Chondrocyte (in vitro differentiated cells): ENCODE measurements at regions not wholly inside any gene's neighbourhood (a gene's known extent, or its start where the extent isn't known, plus 50 kb on each side); places are given as distances from the start of the nearest gene placed in this dataset.

Experiments
- DNase-seq: peaks from one replicate; pipeline ENCODE4 v3.0.0; 2021; ENCODE audit warnings: mixed read lengths, low spot score
- H3K27ac Mint-ChIP-seq: one replicate; pipeline ENCODE4 v1.8.0; 2021; ENCODE audit warnings: mild to moderate bottlenecking, moderate library complexity, mixed read lengths; ENCODE audit not compliant: unreplicated experiment
- H3K27me3 Mint-ChIP-seq: 2 replicates; pipeline ENCODE4 v1.8.0; 2021; ENCODE audit warnings: low read depth, mixed read lengths
- H3K36me3 Mint-ChIP-seq: 2 replicates; pipeline ENCODE4 v1.8.0; 2021; ENCODE audit warnings: low read depth, mixed read lengths
- H3K4me1 Mint-ChIP-seq: 2 replicates; pipeline ENCODE4 v1.8.0; 2021; ENCODE audit warnings: low read depth, mild to moderate bottlenecking, mixed read lengths
- H3K4me3 Mint-ChIP-seq: one replicate; pipeline ENCODE4 v1.8.0; 2021; ENCODE audit warnings: mild to moderate bottlenecking, moderate library complexity, mixed read lengths; ENCODE audit not compliant: unreplicated experiment
- H3K9me3 Mint-ChIP-seq: 2 replicates; pipeline ENCODE4 v1.8.0; 2021; ENCODE audit warnings: low read depth, mixed read lengths
- CTCF ChIP-seq: fragments of 200-600 bp; sonication (generic); IDR thresholded peaks from 2 replicates; pipeline ENCODE4 v1.5.0; 2021; ENCODE audit warnings: antibody characterized with exemption, mild to moderate bottlenecking, moderate library complexity

- no peak overlapping the region for H3K4me3 Mint-ChIP-seq
- no peak for TF ChIP-seq CTCF
- no peaks in the 10 kb centered on the region for H3K4me1 Mint-ChIP-seq
- H3K27me3 Mint-ChIP-seq = no peaks in the 10 kb centered on the region
- no peak overlapping the region for H3K27ac Mint-ChIP-seq
- H3K36me3 Mint-ChIP-seq = peaks cover 4% of the 10 kb centered on the region
- H3K9me3 Mint-ChIP-seq = peaks cover 18% of the 10 kb centered on the region
- no peak for DNase-seq
Observed at GRCh38 chr5:156093024-156093423, 233.9 kb upstream of the SGCD start.

GRCh38 chr5:156094001-156094400, 233.0 kb upstream of the SGCD start:
- peaks cover 15% of the 10 kb centered on the region for H3K9me3 Mint-ChIP-seq
- H3K27ac Mint-ChIP-seq = no peak overlapping the region
- no peaks in the 10 kb centered on the region for H3K4me1 Mint-ChIP-seq
- no peak overlapping the region for H3K4me3 Mint-ChIP-seq
- H3K36me3 Mint-ChIP-seq = peaks cover 4% of the 10 kb centered on the region
- H3K27me3 Mint-ChIP-seq = no peaks in the 10 kb centered on the region
- no peak for DNase-seq
- no peak for TF ChIP-seq CTCF

GRCh38 chr5:156095709-156096241, 231.2 kb upstream of the SGCD start:
- H3K9me3 Mint-ChIP-seq = peaks cover 2% of the 10 kb centered on the region

GRCh38 chr5:156096259-156096658, 230.7 kb upstream of the SGCD start:
- DNase-seq = no peak
- no peak overlapping the region for H3K27ac Mint-ChIP-seq
- H3K4me1 Mint-ChIP-seq = no peaks in the 10 kb centered on the region
- no peaks in the 10 kb centered on the region for H3K27me3 Mint-ChIP-seq
- H3K9me3 Mint-ChIP-seq = no peaks in the 10 kb centered on the region
- no peak overlapping the region for H3K4me3 Mint-ChIP-seq
- H3K36me3 Mint-ChIP-seq = no peaks in the 10 kb centered on the region
- no peak for TF ChIP-seq CTCF

More at GRCh38 chr5:156095709-156096241, 231.2 kb upstream of the SGCD start:
- Mint-ChIP-seq H3K27ac (no peak overlapping the region), H3K4me1 (no peaks in the 10 kb centered on the region), H3K36me3 (no peaks in the 10 kb centered on the region), H3K4me3 (no peak overlapping the region), H3K27me3 (no peaks in the 10 kb centered on the region)
- TF ChIP-seq CTCF = no peak
- no peak for DNase-seq

GRCh38 chr5:156103155-156103885, 223.6 kb upstream of the SGCD start:
- Mint-ChIP-seq H3K27me3 (peaks cover 7% of the 10 kb centered on the region), H3K36me3 (no peaks in the 10 kb centered on the region), H3K4me3 (no peak overlapping the region), H3K4me1 (no peaks in the 10 kb centered on the region), H3K27ac (no peak overlapping the region), H3K9me3 (no peaks in the 10 kb centered on the region)
- TF ChIP-seq CTCF = no peak
- no peak for DNase-seq
